OCI-LY7 (cell line): ENCODE measurements at regions not wholly inside any gene's neighbourhood (a gene's known extent, or its start where the extent isn't known, plus 50 kb on each side); places are given as distances from the start of the nearest gene placed in this dataset.

ENCODE experiments used
- BruUV-seq: library from RNA; stranded (reverse); fragments of 400-500 nt; replicated peaks from 2 replicates; lab custom pipeline; 2021; lab: Mats Ljungman, UMichigan
- CTCF ChIA-PET: fragments of 300-600 bp; sonication (Branson Sonifier 250); formaldehyde crosslinking; loops from one replicate; lab custom pipeline; 2022; ENCODE audit warnings: antibody characterized with exemption; ENCODE audit not compliant: unreplicated experiment; lab: Charles Lee
- POLR2A ChIA-PET: fragments of 300-600 bp; sonication (Branson Sonifier 250); formaldehyde crosslinking; loops from one replicate; lab custom pipeline; 2022; ENCODE audit warnings: antibody characterized with exemption; lab: Charles Lee
- DNase-seq: peaks from one replicate; pipeline ENCODE4 v3.0.0-alpha.2; 2015; ENCODE audit warnings: low spot score
- H2AFZ ChIP-seq: fragments of 200-600 bp; sonication (generic), shearing (Covaris generic); 2 replicates; pipeline ENCODE4 v1.6.1; 2014; ENCODE audit warnings: mild to moderate bottlenecking, antibody characterized with exemption, low read length, moderate library complexity
- H3K27ac ChIP-seq: fragments of 200-600 bp; sonication (generic); 2 replicates; pipeline ENCODE4 v1.5.1; 2014; ENCODE audit warnings: mixed run types, low read depth, mild to moderate bottlenecking, moderate library complexity, low read length, inconsistent platforms; ENCODE audit not compliant: poor library complexity, severe bottlenecking
- H3K36me3 ChIP-seq: fragments of 200-600 bp; sonication (generic); 2 replicates; pipeline ENCODE4 v1.6.1; 2014; ENCODE audit warnings: mild to moderate bottlenecking, antibody characterized with exemption, low read length, moderate library complexity, mixed read lengths; ENCODE audit not compliant: insufficient read depth
- H3K4me1 ChIP-seq: fragments of 200-600 bp; sonication (generic); 2 replicates; pipeline ENCODE4 v1.5.1; 2014; ENCODE audit warnings: mild to moderate bottlenecking, low read length; ENCODE audit not compliant: insufficient read depth, poor library complexity, severe bottlenecking
- H3K4me2 ChIP-seq: fragments of 200-600 bp; sonication (generic); 2 replicates; pipeline ENCODE4 v1.6.1; 2014; ENCODE audit warnings: mild to moderate bottlenecking, low read length
- H3K4me3 ChIP-seq: fragments of 200-600 bp; sonication (generic); 2 replicates; pipeline ENCODE4 v1.5.1; 2014; ENCODE audit warnings: mild to moderate bottlenecking, low read depth, low read length; ENCODE audit not compliant: poor library complexity, severe bottlenecking
- H3K79me2 ChIP-seq: fragments of 200-600 bp; sonication (generic); 2 replicates; pipeline ENCODE4 v1.6.1; 2016; ENCODE audit warnings: low read depth, mild to moderate bottlenecking, low read length, moderate library complexity, mixed read lengths; ENCODE audit not compliant: insufficient read depth
- H3K9me2 ChIP-seq: fragments of 200-600 bp; sonication (generic); 2 replicates; pipeline ENCODE4 v1.6.1; 2016; ENCODE audit warnings: mild to moderate bottlenecking, low read length, mixed read lengths; ENCODE audit not compliant: insufficient read depth
- H3K9me3 ChIP-seq: fragments of 200-600 bp; sonication (generic); 2 replicates; pipeline ENCODE4 v1.6.1; 2014; ENCODE audit warnings: mild to moderate bottlenecking, mixed run types, low read length, mixed read lengths
- H4K20me1 ChIP-seq: fragments of 200-600 bp; sonication (generic); 2 replicates; pipeline ENCODE4 v1.6.1; 2014; ENCODE audit warnings: mild to moderate bottlenecking, antibody characterized with exemption, low read length, moderate library complexity, mixed read lengths; ENCODE audit not compliant: insufficient read depth
- CTCF ChIP-seq: fragments of 200-600 bp; sonication (generic); conservative IDR thresholded peaks from 2 replicates; pipeline ENCODE4 v1.5.1; 2014; ENCODE audit warnings: mild to moderate bottlenecking, antibody characterized with exemption, low read length, moderate library complexity, mixed read lengths
- EZH2phosphoT487 ChIP-seq: fragments of 200-600 bp; sonication (generic); IDR thresholded peaks from 2 replicates; pipeline ENCODE4 v1.6.1; 2018; ENCODE audit warnings: low read depth, borderline replicate concordance, mild to moderate bottlenecking, mixed run types, antibody characterized with exemption, low read length, moderate library complexity, mixed read lengths
- intact Hi-C: fragments of 100-400 bp; cut with micrococcal nuclease; formaldehyde crosslinking; loops from one replicate; pipeline ENCODE4 v1.10.0; 2022; ENCODE audit not compliant: unreplicated experiment

DNA sequence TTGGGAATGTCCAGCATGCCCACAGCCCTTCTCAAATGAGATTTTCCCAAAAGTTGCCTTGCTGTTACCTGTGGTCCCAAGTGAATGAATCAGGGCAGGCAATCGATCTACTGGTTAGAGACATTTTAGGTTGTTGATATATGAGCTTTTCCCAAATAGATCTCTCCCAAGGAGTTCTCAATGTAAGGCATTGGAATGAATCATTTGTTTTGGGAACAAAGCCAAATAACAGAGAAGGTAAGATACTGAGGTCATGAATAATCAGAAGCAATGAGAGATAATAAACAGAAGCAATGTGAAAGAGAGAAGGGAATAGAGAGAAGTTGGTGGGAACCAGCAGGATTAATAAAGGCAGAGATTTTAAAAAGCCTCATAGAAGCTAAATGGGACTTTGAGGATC, 93.6 kb upstream of the FER start:
- Histone ChIP-seq H3K79me2 (no peaks in the 10 kb centered on the region), H3K4me3 (no peak overlapping the region), H3K4me2 (no peak overlapping the region), H2AFZ (no peak overlapping the region), H3K9me3 (no peaks in the 10 kb centered on the region), H3K9me2 (no peaks in the 10 kb centered on the region), H4K20me1 (no peaks in the 10 kb centered on the region), H3K27ac (no peak overlapping the region), H3K4me1 (no peaks in the 10 kb centered on the region), H3K36me3 (no peaks in the 10 kb centered on the region)
- TF ChIP-seq EZH2phosphoT487 (no peak), CTCF (no peak)
- no TSS peak for BruUV-seq
- intact Hi-C loops: no loop called here
- DNase-seq: no peak
- ChIA-PET CTCF (no interaction called here), POLR2A (no interaction called here)

DNA sequence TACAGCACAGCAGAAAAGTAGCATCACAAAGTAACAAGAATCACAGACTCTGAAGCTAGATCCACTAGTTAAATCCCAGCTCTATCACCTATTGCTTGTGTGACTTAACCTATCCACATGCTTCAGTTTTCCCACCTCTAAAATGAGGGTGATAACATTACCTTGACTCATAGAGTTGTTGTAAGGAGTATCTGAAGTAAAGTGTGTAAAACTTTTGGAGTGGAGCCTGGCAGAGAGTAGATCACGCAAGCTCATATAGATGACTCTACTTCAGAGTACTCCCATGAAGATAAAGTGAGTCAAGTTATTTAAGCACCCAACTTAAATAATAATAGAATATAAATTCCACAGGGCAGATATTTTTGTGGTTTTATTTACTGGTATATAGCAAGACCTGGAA, 94.5 kb upstream of the FER start:
- no peaks in the 10 kb centered on the region for H3K36me3 ChIP-seq
- H3K4me1 ChIP-seq: no peaks in the 10 kb centered on the region
- H3K9me2 ChIP-seq: no peaks in the 10 kb centered on the region
- H2AFZ ChIP-seq: no peak overlapping the region
- H4K20me1 ChIP-seq: no peaks in the 10 kb centered on the region
- intact Hi-C loops: no loop called here
- CTCF ChIA-PET: no interaction called here
- TF ChIP-seq CTCF (no peak), EZH2phosphoT487 (no peak)
- DNase-seq: no peak
- no peak overlapping the region for H3K4me3 ChIP-seq
- no TSS peak for BruUV-seq
- no peaks in the 10 kb centered on the region for H3K79me2 ChIP-seq
- POLR2A ChIA-PET: interaction anchor here (0.7 kb wide), 1 partner anchor 10 kb away, joined by 3 read pairs; no protein-coding TSS in a partner anchor
- H3K9me3 ChIP-seq: no peaks in the 10 kb centered on the region
- no peak overlapping the region for H3K4me2 ChIP-seq
- H3K27ac ChIP-seq: no peak overlapping the region

DNA sequence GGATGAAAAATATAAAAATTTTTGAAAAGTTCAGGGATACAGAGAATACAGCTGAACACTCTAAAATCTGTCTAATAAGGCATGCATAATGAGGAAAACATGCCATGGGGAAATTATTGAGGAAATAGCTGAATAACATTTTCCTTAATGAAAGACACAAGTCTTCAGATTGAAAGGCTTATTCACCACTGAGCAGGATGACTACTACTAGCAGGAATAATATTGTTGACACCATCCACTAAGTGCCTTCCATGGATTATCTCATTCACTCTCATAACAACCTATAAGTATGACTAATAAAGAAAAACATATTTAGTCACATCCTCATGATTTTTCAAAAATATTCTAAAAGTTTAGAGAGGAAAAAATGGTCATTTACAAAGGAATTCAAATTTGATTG, 96.7 kb upstream of the FER start:
- Histone ChIP-seq H2AFZ (no peak overlapping the region), H3K4me3 (no peak overlapping the region), H3K9me2 (no peaks in the 10 kb centered on the region), H3K27ac (no peak overlapping the region), H3K79me2 (no peaks in the 10 kb centered on the region), H3K4me2 (no peak overlapping the region), H3K4me1 (no peaks in the 10 kb centered on the region), H3K9me3 (no peaks in the 10 kb centered on the region), H3K36me3 (no peaks in the 10 kb centered on the region), H4K20me1 (no peaks in the 10 kb centered on the region)
- no TSS peak for BruUV-seq
- TF ChIP-seq CTCF (no peak), EZH2phosphoT487 (no peak)
- intact Hi-C loops: no loop called here
- no peak for DNase-seq
- CTCF ChIA-PET: no interaction called here
- POLR2A ChIA-PET: no interaction called here
